22Rv1 (cell line): ENCODE measurements at regions not wholly inside any gene's neighbourhood (a gene's known extent, or its start where the extent isn't known, plus 50 kb on each side); places are given as distances from the start of the nearest gene placed in this dataset.

ENCODE experiments used
- CTCF ChIP-seq: fragments of 450-650 bp; IDR thresholded peaks from 2 replicates; pipeline ENCODE4 v1.5.1; 2017; ENCODE audit warnings: mild to moderate bottlenecking
- ZFX ChIP-seq: fragments of 450-650 bp; IDR thresholded peaks from 2 replicates; pipeline ENCODE4 v1.6.1; 2017; ENCODE audit warnings: antibody characterized with exemption, borderline replicate concordance

- TF ChIP-seq CTCF: no peak
- no peak for TF ChIP-seq ZFX
These were observed 455.6 kb downstream of the MAFB start for GRCh38 chr20:40233406-40233805.
